CD14-positive monocyte (primary cell): ENCODE measurements at regions not wholly inside any gene's neighbourhood (a gene's known extent, or its start where the extent isn't known, plus 50 kb on each side); places are given as distances from the start of the nearest gene placed in this dataset.

Source experiments
- DNase-seq, 3 donors: peaks; one replicate each; pipeline ENCODE4 v3.0.0-alpha.2; 2011 to 2022
- H2AFZ ChIP-seq: 2 replicates; pipeline ENCODE4 v1.6.0; 2012; ENCODE audit warnings: mild to moderate bottlenecking, low read depth, low read length, inconsistent platforms; ENCODE audit not compliant: insufficient read depth, poor library complexity, severe bottlenecking
- H3K27ac ChIP-seq, 2 donors: 1 replicate in 1 of 2; 2 replicates in 1 of 2; pipeline ENCODE4 v1.5.1; 2012 to 2013; ENCODE audit warnings: low read length in 2 of 2, control low read depth in 1 of 2, inconsistent platforms in 1 of 2, low read depth in 1 of 2, mild to moderate bottlenecking in 1 of 2
- H3K27me3 ChIP-seq, 2 donors: one replicate each; pipeline versions ENCODE4 v1.6.0 to v1.6.1; 2011 to 2013; ENCODE audit warnings: low read length in 2 of 2; ENCODE audit not compliant: control insufficient read depth in 2 of 2, insufficient read depth in 2 of 2
- H3K36me3 ChIP-seq, 2 donors: replicated peaks in 1 of 2; 1 replicate in 1 of 2; 2 replicates in 1 of 2; pipeline versions ENCODE4 v1.5.1 to v1.6.1; 2012 to 2013; ENCODE audit warnings: low read length in 2 of 2, control low read depth in 1 of 2, inconsistent platforms in 1 of 2, mild to moderate bottlenecking in 1 of 2; ENCODE audit not compliant: insufficient read depth in 2 of 2, control insufficient read depth in 1 of 2
- H3K4me1 ChIP-seq, 2 donors: 1 replicate in 1 of 2; 2 replicates in 1 of 2; pipeline versions ENCODE4 v1.5.1 to v1.6.1; 2012 to 2013; ENCODE audit warnings: low read length in 2 of 2, control low read depth in 1 of 2, inconsistent platforms in 1 of 2, mild to moderate bottlenecking in 1 of 2, moderate library complexity in 1 of 2; ENCODE audit not compliant: insufficient read depth in 2 of 2, control insufficient read depth in 1 of 2
- H3K4me2 ChIP-seq: replicated peaks from 2 replicates; pipeline ENCODE3; 2012; ENCODE audit warnings: low read length, moderate library complexity, mild to moderate bottlenecking; ENCODE audit not compliant: poor library complexity, severe bottlenecking; ENCODE audit errors: extremely low read depth
- H3K4me3 ChIP-seq, 3 experiments: fragments of 200-600 bp in 1 of 3; sonication (generic) in 1 of 3; replicated peaks in 1 of 3; 1 replicate in 2 of 3; 2 replicates in 1 of 3; pipeline ENCODE4 v1.5.1; 2011 to 2013; ENCODE audit warnings: low read length in 3 of 3, mild to moderate bottlenecking in 3 of 3, control low read depth in 2 of 3, low read depth in 2 of 3, inconsistent platforms in 1 of 3, moderate library complexity in 1 of 3
- H3K79me2 ChIP-seq: 2 replicates; pipeline ENCODE4 v1.6.0; 2012; ENCODE audit warnings: mild to moderate bottlenecking, control low read depth, inconsistent platforms, low read length, moderate library complexity; ENCODE audit not compliant: insufficient read depth
- H3K9ac ChIP-seq: 2 replicates; pipeline ENCODE4 v1.6.0; 2017; ENCODE audit warnings: low read length, mild to moderate bottlenecking; ENCODE audit not compliant: insufficient read depth, poor library complexity, severe bottlenecking
- H3K9me3 ChIP-seq, 2 donors: replicated peaks in 1 of 2; 1 replicate in 1 of 2; 2 replicates in 1 of 2; pipeline versions ENCODE4 v1.5.1 to v1.6.1; 2012 to 2013; ENCODE audit warnings: low read length in 2 of 2, control low read depth in 1 of 2; ENCODE audit not compliant: control insufficient read depth in 1 of 2, insufficient read depth in 1 of 2
- H4K20me1 ChIP-seq: 2 replicates; pipeline ENCODE4 v1.6.0; 2012; ENCODE audit warnings: mild to moderate bottlenecking, low read length, control low read depth, moderate library complexity; ENCODE audit not compliant: insufficient read depth
- H3K27ac Mint-ChIP-seq, 7 donors: one replicate each; pipeline ENCODE4 v1.8.0; 2020; ENCODE audit warnings: mild to moderate bottlenecking in 7 of 7, mixed read lengths in 7 of 7, moderate library complexity in 6 of 7, inconsistent platforms in 2 of 7
- H3K27me3 Mint-ChIP-seq, 3 donors: one replicate each; pipeline ENCODE4 v1.8.0; 2021 to 2022; ENCODE audit warnings: low read depth in 3 of 3, mild to moderate bottlenecking in 3 of 3, mixed read lengths in 3 of 3, moderate library complexity in 3 of 3, inconsistent platforms in 1 of 3
- H3K36me3 Mint-ChIP-seq, 2 donors: one replicate each; pipeline ENCODE4 v1.8.0; 2020; ENCODE audit warnings: mixed read lengths in 2 of 2, inconsistent platforms in 1 of 2, mild to moderate bottlenecking in 1 of 2
- H3K4me1 Mint-ChIP-seq: one replicate; pipeline ENCODE4 v1.8.0; 2020; ENCODE audit warnings: mild to moderate bottlenecking, mixed read lengths
- H3K4me3 Mint-ChIP-seq, 2 donors: one replicate each; pipeline ENCODE4 v1.8.0; 2020; ENCODE audit warnings: mild to moderate bottlenecking in 2 of 2, mixed read lengths in 2 of 2, moderate library complexity in 1 of 2
- H3K9me3 Mint-ChIP-seq, 7 donors: one replicate each; pipeline ENCODE4 v1.8.0; 2020 to 2022; ENCODE audit warnings: mixed read lengths in 7 of 7, mild to moderate bottlenecking in 6 of 7, moderate library complexity in 6 of 7, inconsistent platforms in 2 of 7
- CTCF ChIP-seq: fragments of 200-600 bp; IDR thresholded peaks from one replicate; pipeline ENCODE4 v1.8.0; 2022; ENCODE audit warnings: antibody characterized with exemption, mild to moderate bottlenecking
- WGBS: methylation state at CpG from one replicate; pipeline ENCODE4 v1.1.5; 2013; ENCODE audit warnings: missing lambda C conversion rate; ENCODE audit not compliant: insufficient coverage; 5-methylcytosine and 5-hydroxymethylcytosine counted together
- intact Hi-C, 2 donors: fragments of 100-400 bp; cut with micrococcal nuclease; formaldehyde crosslinking; loops; one replicate each; pipeline versions ENCODE4 v1.15.0 to v1.15.1; 2023

DNA sequence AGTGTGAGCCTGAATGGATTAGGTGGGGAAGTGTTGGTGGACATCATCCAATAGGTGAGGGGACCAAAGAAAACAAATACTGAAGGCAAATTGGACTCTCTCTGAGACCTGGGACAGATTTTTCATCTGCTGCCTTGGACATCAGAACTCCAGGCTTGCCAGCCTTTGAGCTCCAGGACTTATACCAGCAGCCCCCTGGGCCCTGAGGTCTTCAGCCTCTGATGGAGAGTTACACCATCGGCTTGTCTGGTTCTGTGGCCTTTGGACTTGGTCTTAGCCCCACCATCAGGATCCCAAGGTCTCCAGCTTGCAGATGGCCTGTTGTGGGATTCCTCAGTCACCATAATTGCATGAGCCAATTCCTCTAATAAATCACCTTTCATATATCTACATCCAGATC is 80.8 kb upstream of the SLC8A3 start:
- no peak overlapping the region for H3K27ac Mint-ChIP-seq
- no peak for DNase-seq
- Histone ChIP-seq H3K36me3 (no peaks in the 10 kb centered on the region), H3K9ac (no peak overlapping the region), H3K4me2 (no peak overlapping the region), H3K79me2 (no peaks in the 10 kb centered on the region), H3K4me3 (no peak overlapping the region), H3K9me3 (no peaks in the 10 kb centered on the region), H4K20me1 (no peaks in the 10 kb centered on the region), H2AFZ (no peak overlapping the region), H3K27me3 (no peaks in the 10 kb centered on the region), H3K4me1 (no peaks in the 10 kb centered on the region), H3K27ac (no peak overlapping the region)
- H3K27me3 Mint-ChIP-seq, result peaks cover 2 to 3% (median 2%) of the 10 kb centered on the region in 3 donors
- H3K9me3 Mint-ChIP-seq, result peaks cover 0 to 3% (median 0%) of the 10 kb centered on the region in 7 donors
- TF ChIP-seq CTCF, result no peak
- no peaks in the 10 kb centered on the region for H3K4me1 Mint-ChIP-seq
- intact Hi-C loops, result no loop called here
- H3K4me3 Mint-ChIP-seq, result no peak overlapping the region
- no peaks in the 10 kb centered on the region for H3K36me3 Mint-ChIP-seq
- WGBS, result 100% methylated on average over 1 of the region's 1 CpG

DNA sequence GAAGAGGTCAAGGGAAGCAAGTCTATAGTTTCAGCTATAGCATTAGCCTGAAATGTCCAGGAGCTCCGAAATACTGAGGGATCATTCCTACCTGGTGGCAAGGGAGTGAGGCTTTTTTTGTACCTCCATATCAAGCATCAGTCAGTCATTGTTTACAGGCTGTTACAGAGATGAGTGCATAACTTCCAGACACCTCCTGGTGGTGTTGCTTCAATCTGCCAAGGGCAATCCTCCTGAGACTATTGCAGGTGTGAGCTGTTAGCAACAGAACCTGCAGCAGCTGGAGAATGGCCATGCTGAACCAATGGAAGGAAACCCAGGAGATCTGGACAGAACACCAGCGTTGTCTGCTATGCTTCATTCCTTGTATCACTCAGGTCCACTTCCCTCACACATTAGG is 80.0 kb upstream of the SLC8A3 start:
- Histone ChIP-seq H3K4me1 (no peaks in the 10 kb centered on the region), H3K27me3 (no peaks in the 10 kb centered on the region), H3K9ac (no peak overlapping the region), H4K20me1 (no peaks in the 10 kb centered on the region), H3K9me3 (no peaks in the 10 kb centered on the region), H2AFZ (no peak overlapping the region), H3K27ac (no peak overlapping the region), H3K79me2 (no peaks in the 10 kb centered on the region), H3K4me2 (no peak overlapping the region), H3K36me3 (no peaks in the 10 kb centered on the region), H3K4me3 (no peak overlapping the region)
- peaks cover 2 to 5% (median 2%) of the 10 kb centered on the region in 3 donors for H3K27me3 Mint-ChIP-seq
- H3K4me1 Mint-ChIP-seq, result no peaks in the 10 kb centered on the region
- H3K27ac Mint-ChIP-seq, result no peak overlapping the region
- WGBS, result no CpG with 5 or more reads among the region's 2 CpGs
- intact Hi-C loops, result no loop called here
- no peak overlapping the region for H3K4me3 Mint-ChIP-seq
- no peak for DNase-seq
- no peak for TF ChIP-seq CTCF
- peaks cover 0 to 3% (median 0%) of the 10 kb centered on the region in 7 donors for H3K9me3 Mint-ChIP-seq
- no peaks in the 10 kb centered on the region for H3K36me3 Mint-ChIP-seq
